ENCODE measurements at regions not wholly inside any gene's neighbourhood (a gene's known extent, or its start where the extent isn't known, plus 50 kb on each side); places are given as distances from the start of the nearest gene placed in this dataset.

DNA sequence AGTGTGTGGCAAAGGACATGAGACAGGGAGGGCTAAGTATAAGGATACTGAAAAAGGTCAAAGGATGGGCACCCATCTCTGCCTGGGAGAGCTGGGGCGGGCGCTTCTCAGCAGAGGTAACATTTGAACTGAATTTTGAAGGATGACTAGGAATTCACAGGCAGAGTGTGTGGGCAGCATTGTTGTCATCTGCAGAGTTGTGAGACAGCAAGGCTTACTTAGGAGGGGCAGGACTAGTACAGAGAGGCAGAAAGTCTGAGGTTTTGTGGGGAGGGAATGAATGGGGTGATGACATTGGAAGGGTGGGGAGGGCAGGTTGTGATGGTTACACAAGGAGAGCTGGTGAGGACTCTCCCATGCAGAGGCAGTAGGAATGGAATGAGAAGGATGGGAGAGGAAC, 84.1 kb upstream of the PRR23C start:
- TF ChIP-seq, protein P1, sequence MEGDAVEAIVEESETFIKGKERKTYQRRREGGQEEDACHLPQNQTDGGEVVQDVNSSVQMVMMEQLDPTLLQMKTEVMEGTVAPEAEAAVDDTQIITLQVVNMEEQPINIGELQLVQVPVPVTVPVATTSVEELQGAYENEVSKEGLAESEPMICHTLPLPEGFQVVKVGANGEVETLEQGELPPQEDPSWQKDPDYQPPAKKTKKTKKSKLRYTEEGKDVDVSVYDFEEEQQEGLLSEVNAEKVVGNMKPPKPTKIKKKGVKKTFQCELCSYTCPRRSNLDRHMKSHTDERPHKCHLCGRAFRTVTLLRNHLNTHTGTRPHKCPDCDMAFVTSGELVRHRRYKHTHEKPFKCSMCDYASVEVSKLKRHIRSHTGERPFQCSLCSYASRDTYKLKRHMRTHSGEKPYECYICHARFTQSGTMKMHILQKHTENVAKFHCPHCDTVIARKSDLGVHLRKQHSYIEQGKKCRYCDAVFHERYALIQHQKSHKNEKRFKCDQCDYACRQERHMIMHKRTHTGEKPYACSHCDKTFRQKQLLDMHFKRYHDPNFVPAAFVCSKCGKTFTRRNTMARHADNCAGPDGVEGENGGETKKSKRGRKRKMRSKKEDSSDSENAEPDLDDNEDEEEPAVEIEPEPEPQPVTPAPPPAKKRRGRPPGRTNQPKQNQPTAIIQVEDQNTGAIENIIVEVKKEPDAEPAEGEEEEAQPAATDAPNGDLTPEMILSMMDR (IDR thresholded peaks at IDR 0.05), result no peak
- TF ChIP-seq POLR2A (IDR thresholded peaks at IDR 0.05), result no peak
